H1 (cell line): ENCODE measurements at regions not wholly inside any gene's neighbourhood (a gene's known extent, or its start where the extent isn't known, plus 50 kb on each side); places are given as distances from the start of the nearest gene placed in this dataset.

Source experiments
- CTCF ChIA-PET: fragments of 300-600 bp; sonication (Branson Sonifier 250); formaldehyde crosslinking; loops from one replicate; lab custom pipeline; 2021; ENCODE audit not compliant: partially characterized antibody; lab: Charles Lee
- POLR2A ChIA-PET: fragments of 300-600 bp; sonication (Branson Sonifier 250); formaldehyde crosslinking; loops from one replicate; lab custom pipeline; 2021; ENCODE audit warnings: inconsistent platforms; ENCODE audit not compliant: partially characterized antibody; lab: Charles Lee
- DNase-seq, 2 experiments: peaks; one replicate each; pipeline versions ENCODE4 v3.0.0 to v3.0.0-alpha.2; 2010 to 2022; ENCODE audit warnings: low spot score in 2 of 2, low read depth in 1 of 2, mixed read lengths in 1 of 2
- FAIRE-seq: peaks from 2 replicates; lab custom pipeline; 2011; peaks lifted over from hg19 to GRCh38; lab: Jason Lieb, UNC
- H2AFZ ChIP-seq: 2 replicates; pipeline ENCODE4 v1.8.1; 2012; ENCODE audit warnings: low read length, inconsistent platforms
- H2AK5ac ChIP-seq: 2 replicates; pipeline ENCODE4 v1.6.1; 2013; ENCODE audit warnings: low read depth, low read length
- H2BK120ac ChIP-seq: replicated peaks from 2 replicates; pipeline ENCODE3; 2013; ENCODE audit warnings: low read depth, low read length, inconsistent platforms
- H2BK12ac ChIP-seq: 2 replicates; pipeline ENCODE4 v1.6.1; 2013; ENCODE audit warnings: low read depth, low read length
- H2BK15ac ChIP-seq: 2 replicates; pipeline ENCODE4 v1.6.1; 2013; ENCODE audit warnings: low read length
- H2BK20ac ChIP-seq: 2 replicates; pipeline ENCODE4 v1.6.1; 2013; ENCODE audit warnings: low read length
- H2BK5ac ChIP-seq: 2 replicates; pipeline ENCODE4 v1.6.1; 2013; ENCODE audit warnings: low read depth, low read length
- H3K14ac ChIP-seq: 2 replicates; pipeline ENCODE4 v1.6.1; 2013; ENCODE audit warnings: inconsistent platforms; ENCODE audit not compliant: insufficient read length
- H3K18ac ChIP-seq: 2 replicates; pipeline ENCODE4 v1.6.1; 2013; ENCODE audit warnings: low read length; ENCODE audit errors: extremely low read depth
- H3K23ac ChIP-seq: 2 replicates; pipeline ENCODE4 v1.6.1; 2013; ENCODE audit warnings: inconsistent platforms; ENCODE audit not compliant: insufficient read length
- H3K23me2 ChIP-seq: 2 replicates; pipeline ENCODE4 v1.6.1; 2013; ENCODE audit warnings: low read depth, low read length
- H3K27ac ChIP-seq: 2 replicates; pipeline ENCODE4 v1.6.1; 2011; ENCODE audit warnings: low read depth, low read length, inconsistent platforms
- H3K27me3 ChIP-seq, 4 experiments: replicated peaks in 1 of 4; 1 replicate in 1 of 4; 2 replicates in 3 of 4; pipeline versions ENCODE4 v1.6.1 to v1.8.1; 2011 to 2013; ENCODE audit warnings: low read length in 3 of 4, mild to moderate bottlenecking in 3 of 4, inconsistent platforms in 2 of 4, mixed read lengths in 2 of 4, moderate library complexity in 1 of 4; ENCODE audit not compliant: control insufficient read depth in 3 of 4, insufficient read depth in 3 of 4; ENCODE audit errors: extremely low read depth in 1 of 4
- H3K36me3 ChIP-seq, 4 experiments: 2 replicates each; pipeline versions ENCODE4 v1.6.1 to v1.8.1; 2011 to 2013; ENCODE audit warnings: mild to moderate bottlenecking in 4 of 4, low read length in 3 of 4, moderate library complexity in 2 of 4, control low read depth in 1 of 4, inconsistent platforms in 1 of 4; ENCODE audit not compliant: insufficient read depth in 4 of 4, control insufficient read depth in 2 of 4
- H3K4ac ChIP-seq: replicated peaks from 2 replicates; pipeline ENCODE3; 2013; ENCODE audit warnings: low read length, low read depth, mixed read lengths, inconsistent platforms; ENCODE audit not compliant: insufficient read length
- H3K4me1 ChIP-seq, 4 experiments: replicated peaks in 1 of 4; 1 replicate in 1 of 4; 2 replicates in 3 of 4; pipeline versions ENCODE4 v1.6.1 to v1.8.1; 2011 to 2013; ENCODE audit warnings: low read length in 3 of 4, inconsistent platforms in 2 of 4, mixed read lengths in 1 of 4; ENCODE audit not compliant: insufficient read depth in 4 of 4, control insufficient read depth in 3 of 4
- H3K4me2 ChIP-seq, 2 experiments: 2 replicates each; pipeline versions ENCODE4 v1.6.1 to v1.8.1; 2011 to 2013; ENCODE audit warnings: low read depth in 2 of 2, low read length in 2 of 2, control low read depth in 1 of 2, inconsistent platforms in 1 of 2, mild to moderate bottlenecking in 1 of 2; ENCODE audit not compliant: insufficient read depth in 1 of 2
- H3K4me3 ChIP-seq, 4 experiments: fragments of 200-600, 300-600 bp in 1 of 4; sonication (generic), shearing (Covaris generic), sonication (Bioruptor Twin) in 1 of 4; 2 replicates each; pipeline versions ENCODE4 v1.5.1 to v1.8.1; 2011 to 2016; ENCODE audit warnings: low read length in 4 of 4, low read depth in 3 of 4, control low read depth in 2 of 4, inconsistent platforms in 2 of 4, mild to moderate bottlenecking in 2 of 4, mixed read lengths in 1 of 4, moderate library complexity in 1 of 4; ENCODE audit not compliant: insufficient read depth in 2 of 4; ENCODE audit errors: extremely low read depth in 1 of 4
- H3K56ac ChIP-seq: replicated peaks from 2 replicates; pipeline ENCODE3; 2013; ENCODE audit warnings: low read depth, mild to moderate bottlenecking, mixed read lengths, low read length, inconsistent platforms; ENCODE audit not compliant: insufficient read length
- H3K79me1 ChIP-seq: 2 replicates; pipeline ENCODE4 v1.6.1; 2013; ENCODE audit warnings: low read depth, low read length, control low read depth
- H3K79me2 ChIP-seq, 2 experiments: 2 replicates each; pipeline versions ENCODE4 v1.6.1 to v1.8.1; 2012 to 2013; ENCODE audit warnings: low read length in 2 of 2, mild to moderate bottlenecking in 2 of 2, inconsistent platforms in 1 of 2; ENCODE audit not compliant: insufficient read depth in 2 of 2, control insufficient read depth in 1 of 2
- H3K9ac ChIP-seq, 4 experiments: replicated peaks in 1 of 4; 1 replicate in 1 of 4; 2 replicates in 3 of 4; pipeline versions ENCODE4 v1.6.1 to v1.8.1; 2011 to 2013; ENCODE audit warnings: low read depth in 3 of 4, low read length in 3 of 4, control low read depth in 2 of 4, mild to moderate bottlenecking in 2 of 4, moderate library complexity in 2 of 4, inconsistent platforms in 1 of 4; ENCODE audit errors: extremely low read depth in 1 of 4
- H3K9me3 ChIP-seq, 2 experiments: 2 replicates each; pipeline versions ENCODE4 v1.6.1 to v1.8.1; 2012 to 2013; ENCODE audit warnings: mild to moderate bottlenecking in 2 of 2, moderate library complexity in 2 of 2, control low read depth in 1 of 2, inconsistent platforms in 1 of 2, low read depth in 1 of 2, low read length in 1 of 2, mixed read lengths in 1 of 2; ENCODE audit not compliant: insufficient read depth in 2 of 2
- H4K20me1 ChIP-seq, 2 experiments: replicated peaks in 1 of 2; 2 replicates each; pipeline versions ENCODE3 to v1.8.1; 2011 to 2013; ENCODE audit warnings: inconsistent platforms in 2 of 2, low read length in 2 of 2, mild to moderate bottlenecking in 1 of 2; ENCODE audit not compliant: insufficient read depth in 2 of 2, control insufficient read depth in 1 of 2
- H4K5ac ChIP-seq: 2 replicates; pipeline ENCODE4 v1.6.1; 2013; ENCODE audit warnings: low read length, low read depth, mixed read lengths, inconsistent platforms; ENCODE audit not compliant: insufficient read length
- H4K8ac ChIP-seq: 2 replicates; pipeline ENCODE4 v1.8.0; 2013; ENCODE audit warnings: mild to moderate bottlenecking, moderate library complexity, low read length, inconsistent platforms; ENCODE audit not compliant: insufficient read depth; ENCODE audit errors: extremely low read depth
- H4K91ac ChIP-seq: replicated peaks from 2 replicates; pipeline ENCODE3; 2013; ENCODE audit warnings: low read length, mixed read lengths, inconsistent platforms; ENCODE audit not compliant: insufficient read length
- BACH1 ChIP-seq: IDR thresholded peaks from 2 replicates; pipeline ENCODE4 v1.6.1; 2012; ENCODE audit warnings: low read length, improper control_type of control experiment
- CTBP2 ChIP-seq: IDR thresholded peaks from 2 replicates; pipeline ENCODE4 v1.7.0; 2011; ENCODE audit warnings: borderline replicate concordance, mild to moderate bottlenecking, moderate library complexity, mixed read lengths, low read length; ENCODE audit not compliant: insufficient read depth, insufficient read length
- SAP30 ChIP-seq: fragments of 300-600 bp; sonication (generic); IDR thresholded peaks from 2 replicates; pipeline ENCODE4 v1.7.1; 2012; ENCODE audit warnings: low read length, moderate library complexity, mild to moderate bottlenecking, inconsistent platforms; ENCODE audit not compliant: insufficient read depth, insufficient replicate concordance
- SIN3A ChIP-seq, 2 experiments: IDR thresholded peaks in 1 of 2; conservative IDR thresholded peaks in 1 of 2; 2 replicates each; pipeline ENCODE4 v1.6.1; 2011 to 2012; ENCODE audit warnings: low read length in 2 of 2, improper control_type of control experiment in 1 of 2, low read depth in 1 of 2, mild to moderate bottlenecking in 1 of 2
- SP1 ChIP-seq: IDR thresholded peaks from 2 replicates; pipeline ENCODE4 v1.6.1; 2011; ENCODE audit warnings: low read depth, low read length
- SP2 ChIP-seq: IDR thresholded peaks from 2 replicates; pipeline ENCODE4 v1.6.1; 2012; ENCODE audit warnings: mild to moderate bottlenecking, low read length, inconsistent platforms
- SUZ12 ChIP-seq: fragments of 200-600 bp; sonication (generic); IDR thresholded peaks from 2 replicates; pipeline ENCODE4 v1.6.1; 2012; ENCODE audit warnings: mild to moderate bottlenecking, inconsistent platforms, low read length, moderate library complexity, mixed read lengths
- TAF1 ChIP-seq: IDR thresholded peaks from 2 replicates; pipeline ENCODE4 v1.6.1; 2011; ENCODE audit warnings: mild to moderate bottlenecking, low read depth, low read length
- TAF7 ChIP-seq: optimal IDR thresholded peaks from 2 replicates; pipeline ENCODE3; 2011; ENCODE audit warnings: low read depth, mild to moderate bottlenecking, inconsistent platforms, low read length, moderate library complexity, borderline replicate concordance
- TEAD4 ChIP-seq: IDR thresholded peaks from 2 replicates; pipeline ENCODE4 v1.6.1; 2012; ENCODE audit warnings: low read depth, low read length, inconsistent platforms, mixed read lengths
- ZNF274 ChIP-seq: IDR thresholded peaks from 2 replicates; pipeline ENCODE4 v1.7.0; 2012; ENCODE audit warnings: low read length, borderline replicate concordance; ENCODE audit errors: extremely low read depth
- WGBS, 2 experiments: shearing (Covaris generic) in 1 of 2; methylation state at CpG; one replicate each; pipeline versions ENCODE4 v1.1.6 to v1.1.7; 2013 to 2015; ENCODE audit warnings: low lambda C conversion rate in 2 of 2, mixed read lengths in 2 of 2, inconsistent platforms in 1 of 2, low coverage in 1 of 2, missing lambda C conversion rate in 1 of 2; ENCODE audit not compliant: insufficient replicate concordance in 2 of 2, insufficient coverage in 1 of 2, insufficient read length in 1 of 2; ENCODE audit errors: extremely low coverage in 1 of 2, missing lambda C conversion rate in 1 of 2; 5-methylcytosine and 5-hydroxymethylcytosine counted together
- TF ChIP-seq, protein P1 (sequence below): IDR thresholded peaks from 2 replicates; pipeline ENCODE4 v1.6.1; 2012; ENCODE audit warnings: inconsistent platforms

- H2BK12ac ChIP-seq = no peak overlapping the region
- H3K18ac ChIP-seq = no peak overlapping the region
- TF ChIP-seq SIN3A (conservative IDR thresholded peaks at IDR 0.05 in 1 of 2, IDR thresholded peaks at IDR 0.05 in 1 of 2; ENCODE audit: low read depth in 1 of 2, low read length in 2 of 2) = no peak
- TF ChIP-seq ZNF274 = no peak
- no peak for TF ChIP-seq TEAD4
- TF ChIP-seq SAP30 = no peak
- TF ChIP-seq SP2 = no peak
- TF ChIP-seq BACH1 = no peak
- no peak for TF ChIP-seq SP1
- TF ChIP-seq TAF1 = no peak
- no peak for TF ChIP-seq CTBP2
- TF ChIP-seq, protein P1, sequence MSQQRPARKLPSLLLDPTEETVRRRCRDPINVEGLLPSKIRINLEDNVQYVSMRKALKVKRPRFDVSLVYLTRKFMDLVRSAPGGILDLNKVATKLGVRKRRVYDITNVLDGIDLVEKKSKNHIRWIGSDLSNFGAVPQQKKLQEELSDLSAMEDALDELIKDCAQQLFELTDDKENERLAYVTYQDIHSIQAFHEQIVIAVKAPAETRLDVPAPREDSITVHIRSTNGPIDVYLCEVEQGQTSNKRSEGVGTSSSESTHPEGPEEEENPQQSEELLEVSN = no peak
- no peak for TF ChIP-seq SUZ12
- TF ChIP-seq TAF7 = no peak
- H3K79me2 ChIP-seq = no peaks in the 10 kb centered on the region
- no peak overlapping the region for H2BK5ac ChIP-seq
- H3K14ac ChIP-seq = no peak overlapping the region
- no peaks in the 10 kb centered on the region for H3K36me3 ChIP-seq
- no peak overlapping the region for H2BK20ac ChIP-seq
- H4K91ac ChIP-seq = no peak overlapping the region
- H3K4me1 ChIP-seq = no peaks in the 10 kb centered on the region
- no peaks in the 10 kb centered on the region for H3K9me3 ChIP-seq
- no peak overlapping the region for H2BK15ac ChIP-seq
- H3K9ac ChIP-seq = no peak overlapping the region
- no peak overlapping the region for H4K5ac ChIP-seq
- H4K8ac ChIP-seq = peak overlapping the region; percentile 20; the same call in 1 of the 2 replicates
- ChIA-PET POLR2A (no interaction called here), CTCF (interaction anchor here (1.4 kb wide), 1 partner anchor 56 kb away, joined by 3 read pairs; no protein-coding TSS in a partner anchor)
- no peak overlapping the region for H3K23ac ChIP-seq
- no peak overlapping the region for H3K4me2 ChIP-seq
- no peaks in the 10 kb centered on the region; the same call in 1 of the 2 replicates for H3K23me2 ChIP-seq
- H4K20me1 ChIP-seq = no peaks in the 10 kb centered on the region
- H3K27me3 ChIP-seq = no peaks in the 10 kb centered on the region
- H3K27ac ChIP-seq = no peak overlapping the region
- no peak overlapping the region for H3K56ac ChIP-seq
- no peak for DNase-seq
- no peak overlapping the region for H2BK120ac ChIP-seq
- no peak overlapping the region for H2AFZ ChIP-seq
- WGBS, 2 experiments = 87% methylated on average over 7 of the region's 7 CpGs; no CpG with 5 or more reads in 1 of the 2 experiments
- no peaks in the 10 kb centered on the region for H3K79me1 ChIP-seq
- H3K4ac ChIP-seq = no peak overlapping the region
- no peak for FAIRE-seq
- no peak overlapping the region for H3K4me3 ChIP-seq
- H2AK5ac ChIP-seq = no peak overlapping the region
Measured at GRCh38 chr9:16321461-16322119, 548.9 kb downstream of the BNC2 start.
